GM18867 (cell line): ENCODE measurements at regions not wholly inside any gene's neighbourhood (a gene's known extent, or its start where the extent isn't known, plus 50 kb on each side); places are given as distances from the start of the nearest gene placed in this dataset.

Source experiments
- ATAC-seq: cut with Tn5 transposase; IDR thresholded peaks from one replicate; pipeline ENCODE4 v1.9.1; 2021; ENCODE audit warnings: mild to moderate bottlenecking, moderate library complexity; ENCODE audit not compliant: unreplicated experiment

DNA sequence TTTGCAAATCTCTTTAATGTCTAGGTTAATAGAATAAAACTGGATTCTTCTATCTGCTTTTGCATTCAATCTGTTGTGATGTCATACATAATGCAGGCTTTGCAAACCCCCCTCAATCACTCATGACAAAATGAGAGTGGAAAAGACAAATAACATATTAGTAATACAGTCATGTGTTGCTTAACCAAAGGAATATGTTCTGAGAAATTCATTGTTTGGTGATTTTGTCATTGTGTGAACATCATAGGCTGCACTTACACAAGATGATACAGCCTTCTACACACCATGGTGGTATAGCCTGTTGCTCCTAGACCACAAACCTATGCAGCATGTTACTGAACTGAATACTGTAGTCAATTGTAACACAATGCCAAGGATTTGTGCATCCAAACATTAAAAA is 87.3 kb upstream of the SEC61G start:
- no peak for ATAC-seq

- ATAC-seq = no peak
These were observed 88.9 kb upstream of the SEC61G start for GRCh38 chr7:54847921-54848320.

DNA sequence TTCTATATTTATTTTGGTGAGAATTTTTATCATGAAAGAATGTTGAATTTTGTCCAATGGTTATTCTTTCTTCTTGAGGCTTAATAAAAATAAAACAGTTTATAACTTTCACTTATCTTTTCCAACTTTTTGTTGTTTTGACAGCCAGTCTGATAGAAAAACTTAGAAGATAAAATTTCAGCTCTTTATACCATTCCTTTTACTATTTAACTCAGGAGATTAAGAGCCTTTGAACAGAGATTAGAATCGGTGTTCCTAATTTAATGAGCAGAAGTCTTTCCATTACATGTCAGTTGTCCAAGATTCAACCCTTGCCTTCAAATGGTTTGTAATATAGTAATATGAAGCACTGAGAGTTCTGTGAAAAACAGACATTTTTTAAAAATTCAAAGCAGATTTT is 97.8 kb upstream of the SEC61G start:
- no peak for ATAC-seq

DNA sequence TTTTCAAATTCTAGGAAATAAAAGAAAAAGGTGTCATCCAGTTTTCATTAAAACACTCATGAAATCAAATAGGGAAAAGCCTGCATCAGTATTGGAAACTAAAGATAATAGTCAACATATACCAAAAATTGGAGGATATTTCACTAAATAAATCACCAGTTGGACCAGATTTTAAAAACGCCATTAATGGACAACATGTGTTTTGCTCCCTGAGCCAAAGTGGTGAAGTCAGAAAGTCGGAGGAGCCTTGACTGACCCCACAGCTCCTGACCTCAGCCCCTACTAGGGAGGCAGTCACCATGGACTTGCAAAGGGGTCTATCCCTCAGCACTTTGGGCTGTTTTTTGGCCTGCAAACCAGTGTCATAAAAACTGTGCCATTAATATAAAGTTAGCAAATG is 98.3 kb upstream of the SEC61G start:
- no peak for ATAC-seq

DNA sequence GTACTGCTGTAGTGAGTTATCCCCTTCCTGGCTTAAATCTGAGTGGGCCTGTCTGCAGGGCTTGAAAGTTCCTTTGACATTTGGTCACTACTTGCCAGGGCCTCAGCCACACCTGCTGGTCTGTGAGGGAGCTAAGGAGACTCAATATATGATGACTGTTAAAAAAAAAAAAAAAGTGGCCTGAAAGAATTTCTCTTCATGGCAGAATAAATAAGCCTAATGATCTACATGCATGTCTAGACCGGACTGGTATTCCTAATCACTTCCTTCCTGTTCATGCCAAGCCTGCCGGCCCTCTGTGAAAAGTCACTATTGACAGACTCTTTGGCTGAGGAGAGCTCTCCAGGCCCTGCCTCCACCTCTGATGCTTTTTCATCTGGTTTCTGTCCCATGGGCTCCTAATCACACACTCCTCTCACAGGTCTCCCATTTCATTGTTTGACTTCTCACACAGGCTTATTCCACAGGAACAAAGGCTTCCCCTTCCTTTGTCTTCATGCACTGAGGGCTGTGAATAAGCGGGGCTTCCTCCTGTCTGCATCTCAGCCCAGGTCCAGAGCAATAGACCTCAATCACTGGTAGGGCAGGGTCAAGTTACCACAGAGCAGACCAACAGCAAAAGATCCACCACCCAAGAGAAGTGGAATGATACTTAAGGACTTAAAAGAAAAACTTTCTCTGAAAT is 99.1 kb upstream of the SEC61G start:
- no peak for ATAC-seq

DNA sequence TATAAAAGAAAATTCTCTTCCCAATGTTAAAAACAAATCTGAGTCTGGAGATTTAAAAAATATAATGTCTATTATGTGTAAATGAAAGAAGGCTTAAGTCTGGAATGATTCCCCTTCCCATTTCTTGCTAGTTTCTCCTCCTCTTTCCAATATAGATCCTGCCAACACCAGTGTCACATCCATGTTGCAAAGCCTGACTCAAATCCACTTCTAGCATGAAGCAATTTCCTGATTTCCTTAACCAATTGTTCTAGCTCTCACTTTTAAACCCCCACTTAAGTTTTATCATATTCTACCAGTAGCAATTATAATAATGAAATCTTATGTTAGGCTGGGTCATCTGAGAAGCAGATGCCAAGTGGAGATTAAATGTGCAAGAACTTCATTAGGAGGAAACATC is 100.1 kb upstream of the SEC61G start:
- no peak for ATAC-seq

DNA sequence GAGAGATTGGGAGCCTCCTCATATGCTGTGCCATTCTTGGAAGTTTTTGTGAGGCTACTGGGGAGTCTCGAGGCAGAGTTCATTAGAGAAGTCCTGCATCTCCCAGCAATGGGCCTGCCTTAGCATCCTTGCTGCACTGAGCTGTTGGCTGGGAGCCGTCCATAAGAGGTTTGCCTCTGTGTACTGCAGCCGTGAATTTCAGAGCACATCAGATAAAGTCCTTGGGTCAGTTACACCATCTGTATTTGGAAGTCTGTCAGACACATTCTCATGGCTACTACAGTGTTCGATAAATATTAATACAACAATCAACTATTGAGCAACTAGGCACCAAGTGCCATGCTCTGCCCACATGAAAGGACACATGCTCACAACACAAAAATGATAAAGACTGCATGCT is 100.5 kb upstream of the SEC61G start:
- ATAC-seq = no peak

- no peak for ATAC-seq
These were observed 101.2 kb upstream of the SEC61G start for GRCh38 chr7:54860003-54860775.

- ATAC-seq = no peak
These were observed 101.8 kb upstream of the SEC61G start for GRCh38 chr7:54860843-54861242.

GRCh38 chr7:54864663-54865062 is 105.7 kb upstream of the SEC61G start:
- ATAC-seq = no peak

- no peak for ATAC-seq
These were observed 110.5 kb upstream of the SEC61G start for GRCh38 chr7:54869523-54869922.

- ATAC-seq = no peak
These were observed 115.8 kb upstream of the SEC61G start for GRCh38 chr7:54874804-54875203.

- no peak for ATAC-seq
These were observed 118.7 kb upstream of the SEC61G start for GRCh38 chr7:54877683-54878082.

DNA sequence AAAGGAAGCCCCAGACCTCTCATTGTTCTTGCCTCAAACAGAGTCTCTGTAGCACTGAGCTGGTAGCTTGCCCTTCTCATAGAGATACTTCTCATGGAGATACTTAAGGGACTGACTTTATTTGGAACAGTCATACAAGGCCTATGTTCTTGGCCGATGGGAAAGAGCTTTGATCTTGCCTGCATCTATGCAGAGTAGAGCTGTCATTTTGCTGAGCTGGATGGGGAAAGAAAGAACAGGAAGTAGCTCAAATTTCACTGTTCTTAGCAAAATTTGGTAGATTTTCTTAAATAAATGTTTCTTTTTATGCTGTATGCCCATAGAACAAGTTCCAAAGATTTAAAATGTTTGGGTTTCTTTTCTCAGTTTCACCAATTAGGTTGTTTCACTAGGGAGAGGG is 119.3 kb upstream of the SEC61G start:
- ATAC-seq = no peak

DNA sequence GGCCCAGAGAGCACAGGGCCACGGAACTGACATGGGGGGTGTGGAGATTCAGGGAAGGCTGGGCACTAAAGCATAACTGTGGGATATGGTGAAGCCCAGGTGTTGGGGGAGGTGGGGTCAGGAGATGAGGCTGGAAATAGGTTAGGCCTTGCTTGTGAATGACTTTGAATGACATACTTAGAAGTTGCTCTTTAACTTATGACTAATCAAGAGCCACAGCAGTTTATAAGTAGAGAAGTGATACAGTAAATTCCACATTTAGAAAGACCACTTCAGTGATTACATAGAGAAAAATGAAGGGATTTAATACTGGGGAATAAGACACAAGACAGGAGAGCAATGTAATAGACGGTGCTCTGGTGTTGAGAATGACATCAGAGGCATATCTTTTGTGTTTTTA is 120.8 kb upstream of the SEC61G start:
- ATAC-seq = no peak

- ATAC-seq = no peak
These were observed 121.4 kb upstream of the SEC61G start for GRCh38 chr7:54880326-54880989.

- no peak for ATAC-seq
These were observed 123.0 kb upstream of the SEC61G start for GRCh38 chr7:54881816-54882520.

GRCh38 chr7:54882694-54883093 is 123.7 kb upstream of the SEC61G start:
- ATAC-seq = no peak

DNA sequence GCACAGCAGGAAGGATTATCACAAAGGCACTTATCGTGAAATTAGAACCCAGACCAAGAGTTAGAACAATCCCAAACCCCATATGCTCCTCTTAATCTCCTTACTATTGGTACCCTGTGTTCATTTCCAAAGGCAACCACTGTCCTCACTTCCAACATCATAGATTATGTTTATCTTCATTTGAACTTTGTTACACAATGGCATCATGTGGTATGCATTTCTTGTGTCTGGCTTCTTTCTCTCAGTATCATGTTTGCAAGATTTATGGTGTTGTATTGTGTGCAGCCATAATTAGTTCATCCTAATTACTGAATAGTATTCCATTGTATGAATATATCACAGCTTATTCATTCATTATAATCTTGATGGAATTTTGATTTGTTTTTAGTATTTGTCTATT is 124.6 kb upstream of the SEC61G start:
- no peak for ATAC-seq

- ATAC-seq = no peak
These were observed 126.3 kb upstream of the SEC61G start for GRCh38 chr7:54885285-54885684.

DNA sequence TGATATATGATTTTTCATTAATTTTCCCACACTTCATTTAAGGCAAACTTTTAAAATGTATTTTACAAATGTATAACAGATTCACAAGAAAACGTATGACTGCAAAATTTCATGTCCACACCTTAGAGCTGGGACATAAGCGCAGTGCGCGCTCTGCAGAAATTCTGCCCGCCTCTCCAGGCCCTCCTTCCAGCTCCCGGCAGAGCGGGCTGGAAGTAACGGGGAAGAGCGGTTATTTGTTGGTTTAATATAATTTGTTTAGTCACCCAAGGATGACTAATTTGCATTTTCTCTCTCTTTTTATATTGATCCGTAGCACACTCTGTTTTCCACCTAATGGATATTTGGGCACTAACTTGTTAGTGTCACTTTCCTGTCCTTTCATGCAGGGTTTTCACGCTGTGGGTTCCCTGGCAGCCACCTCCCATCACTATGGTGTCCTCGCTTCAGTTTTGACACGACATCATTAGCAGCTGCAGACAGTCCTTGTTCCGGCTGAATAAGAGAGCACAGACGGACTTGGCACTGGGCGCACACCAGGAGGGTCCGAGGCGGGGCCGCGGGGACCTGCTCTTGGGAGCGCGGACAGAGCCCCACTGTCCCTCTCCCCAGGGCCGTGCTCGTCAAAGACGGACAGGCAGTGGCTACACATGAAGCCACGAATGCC is 129.2 kb upstream of the SEC61G start:
- ATAC-seq = no peak
